Nucleus accumbens (tissue), 56 donors: ENCODE measurements at regions not wholly inside any gene's neighbourhood (a gene's known extent, or its start where the extent isn't known, plus 50 kb on each side); places are given as distances from the start of the nearest gene placed in this dataset.
A peak's percentile ranks its signal among the peaks of the same experiment; 100 is the strongest.
"Not testable (repeated sequence)": the region's sequence is repeated elsewhere in the genome, so short reads cannot be mapped to it uniquely, and the experiment has no call there.

Experiments
- DNase-seq, 56 donors: peaks; one replicate each; lab custom pipeline; 2025; lab: John Stamatoyannopoulos, UW

- no peak for DNase-seq
Observed at GRCh38 chr13:103898481-103898880, 832.3 kb upstream of the SLC10A2 start.

- no peak for DNase-seq
Observed at GRCh38 chr13:103895835-103896531, 829.8 kb upstream of the SLC10A2 start.

- DNase-seq, result no peak
Observed at GRCh38 chr13:103894626-103895025, 828.4 kb upstream of the SLC10A2 start.

GRCh38 chr13:103884101-103884723, 818.0 kb upstream of the SLC10A2 start:
- no peak for DNase-seq

GRCh38 chr13:103883698-103884097, 817.5 kb upstream of the SLC10A2 start:
- peak in 17 of 56 donors; percentile 0 to 43 (median 3) for DNase-seq

GRCh38 chr13:103883164-103883563, 816.9 kb upstream of the SLC10A2 start:
- peak in 55 of 56 donors; percentile 10 to 94 (median 77) for DNase-seq

- DNase-seq, result not testable (repeated sequence)
Observed at GRCh38 chr13:103880146-103880545, 813.9 kb upstream of the SLC10A2 start.

GRCh38 chr13:103878891-103879605, 812.8 kb upstream of the SLC10A2 start:
- no peak for DNase-seq

- DNase-seq, result no peak
Observed at GRCh38 chr13:103876571-103876970, 810.4 kb upstream of the SLC10A2 start.

- DNase-seq, result no peak
Observed at GRCh38 chr13:103873725-103874124, 807.5 kb upstream of the SLC10A2 start.

- no peak for DNase-seq
Observed at GRCh38 chr13:103866048-103866447, 799.8 kb upstream of the SLC10A2 start.

- DNase-seq, result no peak
Observed at GRCh38 chr13:103862525-103862924, 796.3 kb upstream of the SLC10A2 start.

- no peak for DNase-seq
Observed at GRCh38 chr13:103859952-103860351, 793.7 kb upstream of the SLC10A2 start.

GRCh38 chr13:103852036-103852435, 785.8 kb upstream of the SLC10A2 start:
- DNase-seq, result no peak

GRCh38 chr13:103844471-103844870, 778.3 kb upstream of the SLC10A2 start:
- no peak for DNase-seq

- no peak for DNase-seq
Observed at GRCh38 chr13:103839460-103839859, 773.2 kb upstream of the SLC10A2 start.

GRCh38 chr13:103835052-103835451, 768.8 kb upstream of the SLC10A2 start:
- no peak for DNase-seq

- DNase-seq, result peak in 2 of 56 donors; percentile 5
Observed at GRCh38 chr13:103833294-103833852, 767.2 kb upstream of the SLC10A2 start.

GRCh38 chr13:103815619-103816018, 749.4 kb upstream of the SLC10A2 start:
- no peak for DNase-seq

- DNase-seq, result no peak
Observed at GRCh38 chr13:103812971-103813370, 746.8 kb upstream of the SLC10A2 start.

- DNase-seq, result no peak
Observed at GRCh38 chr13:103812558-103812957, 746.3 kb upstream of the SLC10A2 start.
